Hepatocyte (in vitro differentiated cells): ENCODE measurements at regions not wholly inside any gene's neighbourhood (a gene's known extent, or its start where the extent isn't known, plus 50 kb on each side); places are given as distances from the start of the nearest gene placed in this dataset.

Source experiments
- DNase-seq: peaks from one replicate; pipeline ENCODE4 v3.0.0-alpha.2; 2016; ENCODE audit warnings: low spot score
- H2AFZ ChIP-seq: fragments of 200-600 bp; sonication (generic); 2 replicates; pipeline ENCODE4 v1.6.0; 2016; ENCODE audit warnings: antibody characterized with exemption, mild to moderate bottlenecking
- H3K27ac ChIP-seq: fragments of 200-600 bp; sonication (generic); 2 replicates; pipeline ENCODE4 v1.5.1; 2016; ENCODE audit warnings: mild to moderate bottlenecking
- H3K27me3 ChIP-seq: fragments of 200-600 bp; sonication (generic); 2 replicates; pipeline ENCODE4 v1.6.1; 2016
- H3K36me3 ChIP-seq: fragments of 200-600 bp; sonication (generic); replicated peaks from 2 replicates; pipeline ENCODE4 v1.5.1; 2016; ENCODE audit warnings: low read depth; ENCODE audit not compliant: insufficient read depth
- H3K4me1 ChIP-seq: fragments of 200-600 bp; sonication (generic); 2 replicates; pipeline ENCODE4 v1.5.1; 2016; ENCODE audit warnings: mild to moderate bottlenecking, moderate library complexity; ENCODE audit not compliant: insufficient read depth
- H3K4me2 ChIP-seq: fragments of 200-600 bp; sonication (generic); 2 replicates; pipeline ENCODE4 v1.6.0; 2016
- H3K4me3 ChIP-seq: fragments of 200-600 bp; sonication (generic); 2 replicates; pipeline ENCODE4 v1.5.1; 2016; ENCODE audit warnings: mild to moderate bottlenecking
- H3K79me2 ChIP-seq: fragments of 200-600 bp; sonication (generic); 2 replicates; pipeline ENCODE4 v1.6.0; 2017; ENCODE audit warnings: mild to moderate bottlenecking
- H3K9me2 ChIP-seq: fragments of 200-600 bp; sonication (generic); replicated peaks from 2 replicates; pipeline ENCODE4 v1.6.0; 2017; ENCODE audit warnings: mild to moderate bottlenecking; ENCODE audit not compliant: insufficient read depth
- H3K9me3 ChIP-seq: fragments of 200-600 bp; sonication (generic); 2 replicates; pipeline ENCODE4 v1.5.1; 2016; ENCODE audit warnings: low read depth, mild to moderate bottlenecking
- H4K20me1 ChIP-seq: fragments of 200-600 bp; sonication (generic); 2 replicates; pipeline ENCODE4 v1.6.0; 2016; ENCODE audit warnings: mild to moderate bottlenecking; ENCODE audit not compliant: insufficient read depth, poor library complexity, severe bottlenecking
- EZH2 ChIP-seq: fragments of 200-600 bp; sonication (generic); IDR thresholded peaks from 2 replicates; pipeline ENCODE4 v1.6.1; 2016; ENCODE audit warnings: antibody characterized with exemption, mild to moderate bottlenecking, borderline replicate concordance
- EZH2phosphoT487 ChIP-seq: fragments of 200-600 bp; sonication (generic); IDR thresholded peaks from one replicate; pipeline ENCODE4 v1.6.1; 2018; ENCODE audit warnings: antibody characterized with exemption, mild to moderate bottlenecking, low read depth, moderate library complexity; ENCODE audit not compliant: unreplicated experiment, severe bottlenecking
- WGBS: methylation state at CpG from one replicate; pipeline ENCODE4 v1.1.6; 2016; ENCODE audit warnings: low lambda C conversion rate; ENCODE audit errors: missing lambda C conversion rate; 5-methylcytosine and 5-hydroxymethylcytosine counted together
- TF ChIP-seq, protein P1 (sequence below): fragments of 200-600 bp; sonication (generic); IDR thresholded peaks from 2 replicates; pipeline ENCODE4 v1.5.1; 2016; ENCODE audit warnings: antibody characterized with exemption, mild to moderate bottlenecking; ENCODE audit not compliant: poor library complexity

DNA sequence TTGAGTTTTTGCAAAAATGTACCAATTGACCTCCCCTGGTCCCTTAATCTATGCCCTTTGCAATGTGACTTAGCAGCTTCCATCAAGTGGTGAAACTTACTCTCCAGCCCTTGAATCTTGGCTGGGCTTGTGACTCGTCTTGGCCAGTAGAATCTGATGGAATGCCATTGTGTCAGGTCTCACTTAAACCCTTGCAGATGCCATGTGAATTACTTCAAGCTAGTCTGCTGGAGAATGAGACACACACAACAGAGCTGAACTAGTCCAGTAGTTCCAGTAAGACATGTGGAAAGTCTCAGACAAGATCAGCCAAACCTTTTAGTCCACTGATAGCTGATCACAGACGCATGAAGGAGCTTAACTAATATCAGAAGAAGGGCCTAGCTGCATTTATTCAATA, 567.8 kb upstream of the CPEB2 start:
- no peak for DNase-seq
- no peaks in the 10 kb centered on the region for H3K27me3 ChIP-seq
- H3K36me3 ChIP-seq = no peaks in the 10 kb centered on the region
- H3K27ac ChIP-seq = no peak overlapping the region
- H2AFZ ChIP-seq = no peak overlapping the region
- no peaks in the 10 kb centered on the region for H4K20me1 ChIP-seq
- no peaks in the 10 kb centered on the region for H3K9me2 ChIP-seq
- H3K4me2 ChIP-seq = no peak overlapping the region
- no peaks in the 10 kb centered on the region for H3K4me1 ChIP-seq
- no peak overlapping the region for H3K4me3 ChIP-seq
- WGBS = 59% methylated on average over 2 of the region's 2 CpGs
- H3K9me3 ChIP-seq = no peaks in the 10 kb centered on the region
- H3K79me2 ChIP-seq = no peaks in the 10 kb centered on the region
- TF ChIP-seq EZH2 (no peak), EZH2phosphoT487 (no peak)
- TF ChIP-seq, protein P1, sequence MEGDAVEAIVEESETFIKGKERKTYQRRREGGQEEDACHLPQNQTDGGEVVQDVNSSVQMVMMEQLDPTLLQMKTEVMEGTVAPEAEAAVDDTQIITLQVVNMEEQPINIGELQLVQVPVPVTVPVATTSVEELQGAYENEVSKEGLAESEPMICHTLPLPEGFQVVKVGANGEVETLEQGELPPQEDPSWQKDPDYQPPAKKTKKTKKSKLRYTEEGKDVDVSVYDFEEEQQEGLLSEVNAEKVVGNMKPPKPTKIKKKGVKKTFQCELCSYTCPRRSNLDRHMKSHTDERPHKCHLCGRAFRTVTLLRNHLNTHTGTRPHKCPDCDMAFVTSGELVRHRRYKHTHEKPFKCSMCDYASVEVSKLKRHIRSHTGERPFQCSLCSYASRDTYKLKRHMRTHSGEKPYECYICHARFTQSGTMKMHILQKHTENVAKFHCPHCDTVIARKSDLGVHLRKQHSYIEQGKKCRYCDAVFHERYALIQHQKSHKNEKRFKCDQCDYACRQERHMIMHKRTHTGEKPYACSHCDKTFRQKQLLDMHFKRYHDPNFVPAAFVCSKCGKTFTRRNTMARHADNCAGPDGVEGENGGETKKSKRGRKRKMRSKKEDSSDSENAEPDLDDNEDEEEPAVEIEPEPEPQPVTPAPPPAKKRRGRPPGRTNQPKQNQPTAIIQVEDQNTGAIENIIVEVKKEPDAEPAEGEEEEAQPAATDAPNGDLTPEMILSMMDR = no peak

DNA sequence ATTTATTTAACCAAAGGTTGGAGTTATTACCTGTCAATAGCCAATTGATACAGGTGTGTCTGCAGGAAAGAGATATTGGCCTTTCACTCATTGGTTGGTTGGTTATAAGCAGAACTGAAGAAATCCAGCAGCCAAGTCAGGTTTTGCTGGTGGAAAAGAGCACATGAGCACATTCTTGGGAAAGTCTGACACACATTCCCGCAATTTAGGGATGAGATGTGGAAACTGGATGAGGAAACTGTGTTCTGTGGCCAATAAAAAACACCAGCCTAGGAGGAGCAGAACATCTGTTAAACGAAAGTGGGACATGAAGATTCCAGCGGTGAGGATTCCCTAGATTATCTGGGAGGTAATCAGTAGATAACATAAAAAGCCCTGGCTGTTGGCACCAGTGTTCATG, 567.4 kb upstream of the CPEB2 start:
- no peaks in the 10 kb centered on the region for H4K20me1 ChIP-seq
- no peak overlapping the region for H3K4me2 ChIP-seq
- peak; percentile 6 for DNase-seq
- TF ChIP-seq EZH2phosphoT487 (no peak), EZH2 (no peak)
- TF ChIP-seq, protein P1 = no peak
- H3K4me1 ChIP-seq = no peaks in the 10 kb centered on the region
- no peaks in the 10 kb centered on the region for H3K36me3 ChIP-seq
- H3K27ac ChIP-seq = no peak overlapping the region
- no peaks in the 10 kb centered on the region for H3K27me3 ChIP-seq
- H3K79me2 ChIP-seq = no peaks in the 10 kb centered on the region
- no peak overlapping the region for H3K4me3 ChIP-seq
- H2AFZ ChIP-seq = no peak overlapping the region
- no peaks in the 10 kb centered on the region for H3K9me3 ChIP-seq
- WGBS = 37% methylated on average over 3 of the region's 3 CpGs
- H3K9me2 ChIP-seq = no peaks in the 10 kb centered on the region

DNA sequence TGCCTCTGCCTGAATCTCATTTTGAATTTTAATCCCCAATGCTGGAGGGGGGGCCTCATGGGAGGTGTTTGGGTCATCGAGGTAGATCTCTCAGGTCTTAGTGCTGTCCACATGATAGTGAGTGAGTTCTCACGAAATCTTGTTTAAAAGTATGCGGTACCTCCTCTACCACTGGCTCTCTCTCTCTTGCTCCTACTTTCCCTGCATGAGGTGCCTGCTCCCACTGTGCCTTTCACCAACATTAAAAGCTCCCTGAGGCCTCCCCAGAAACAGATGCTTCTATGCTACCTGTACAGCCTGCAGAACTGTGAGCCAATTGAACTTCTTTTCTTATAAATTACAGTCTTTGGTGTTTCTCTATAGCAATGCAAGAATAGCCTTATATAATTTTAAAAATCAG, 560.7 kb upstream of the CPEB2 start:
- no peak for DNase-seq
- H3K27me3 ChIP-seq = no peaks in the 10 kb centered on the region
- no peaks in the 10 kb centered on the region for H3K79me2 ChIP-seq
- H3K9me3 ChIP-seq = no peaks in the 10 kb centered on the region
- 76% methylated on average over 3 of the region's 3 CpGs for WGBS
- no peak overlapping the region for H3K27ac ChIP-seq
- H3K4me3 ChIP-seq = no peak overlapping the region
- H3K4me2 ChIP-seq = no peak overlapping the region
- H2AFZ ChIP-seq = no peak overlapping the region
- H3K9me2 ChIP-seq = no peaks in the 10 kb centered on the region
- H3K4me1 ChIP-seq = no peaks in the 10 kb centered on the region
- H3K36me3 ChIP-seq = no peaks in the 10 kb centered on the region
- H4K20me1 ChIP-seq = no peaks in the 10 kb centered on the region
- TF ChIP-seq, protein P1 = no peak
- TF ChIP-seq EZH2 (no peak), EZH2phosphoT487 (no peak)

DNA sequence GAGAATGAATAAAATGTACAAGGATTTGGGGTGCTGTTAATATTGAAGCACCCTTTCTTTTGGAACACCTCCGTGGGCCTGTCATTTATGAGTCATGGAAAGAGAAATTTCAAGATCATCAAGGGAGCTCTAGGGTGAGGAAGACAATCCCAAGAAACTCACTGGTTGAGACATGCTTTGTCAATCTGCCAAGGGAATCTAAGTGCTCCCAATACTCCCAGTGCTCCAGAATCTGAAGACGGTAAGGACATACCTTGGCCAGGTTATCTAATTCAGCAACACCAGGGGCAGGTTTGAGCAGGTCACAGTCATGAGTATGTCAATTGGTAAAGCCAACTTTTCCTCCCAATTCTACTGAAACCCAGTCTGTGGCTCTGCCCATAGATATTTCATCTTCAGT, 556.4 kb upstream of the CPEB2 start:
- Histone ChIP-seq H3K27ac (no peak overlapping the region), H4K20me1 (no peaks in the 10 kb centered on the region), H3K4me1 (no peaks in the 10 kb centered on the region), H2AFZ (no peak overlapping the region), H3K27me3 (no peaks in the 10 kb centered on the region), H3K9me2 (no peaks in the 10 kb centered on the region), H3K4me3 (no peak overlapping the region), H3K9me3 (no peaks in the 10 kb centered on the region), H3K36me3 (no peaks in the 10 kb centered on the region), H3K79me2 (no peaks in the 10 kb centered on the region), H3K4me2 (no peak overlapping the region)
- no peak for DNase-seq
- TF ChIP-seq EZH2 = no peak
- TF ChIP-seq EZH2phosphoT487 = no peak
- TF ChIP-seq, protein P1 = no peak
- 96% methylated on average over 2 of the region's 2 CpGs for WGBS
